NCI-H2081 (cell line): ENCODE measurements at regions not wholly inside any gene's neighbourhood (a gene's known extent, or its start where the extent isn't known, plus 50 kb on each side); places are given as distances from the start of the nearest gene placed in this dataset.
"Not testable (repeated sequence)": the region's sequence is repeated elsewhere in the genome, so short reads cannot be mapped to it uniquely, and the experiment has no call there.

Experiments
- DNase-seq, 2 experiments: peaks; one replicate each; lab custom pipeline; 2025; lab: John Stamatoyannopoulos, UW

GRCh38 chr21:26331205-26331980 is 160.8 kb upstream of the APP start:
- DNase-seq, result no peak

GRCh38 chr21:26320596-26320995 is 150.0 kb upstream of the APP start:
- DNase-seq, result no peak

- no peak for DNase-seq
These were observed 137.1 kb upstream of the APP start for GRCh38 chr21:26307640-26308039.

DNA sequence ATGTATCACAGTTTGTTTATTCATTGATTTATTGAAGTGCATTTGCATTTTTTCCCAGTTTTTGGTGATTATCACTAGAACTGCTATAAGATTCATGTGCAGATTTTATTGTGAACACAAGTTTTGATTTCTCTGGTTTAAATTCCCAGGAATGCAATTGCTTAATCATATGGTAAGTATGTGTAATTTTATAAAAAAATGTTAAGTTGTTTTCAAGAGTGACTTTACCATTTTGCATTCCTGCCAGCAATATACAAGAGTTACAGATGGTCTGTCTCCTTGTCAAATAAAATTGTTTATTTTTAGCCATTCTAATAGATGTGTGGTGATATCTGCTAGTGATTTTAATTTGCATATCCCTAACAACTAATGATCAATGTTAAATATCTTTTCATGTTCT is 127.3 kb upstream of the APP start:
- no peak for DNase-seq

DNA sequence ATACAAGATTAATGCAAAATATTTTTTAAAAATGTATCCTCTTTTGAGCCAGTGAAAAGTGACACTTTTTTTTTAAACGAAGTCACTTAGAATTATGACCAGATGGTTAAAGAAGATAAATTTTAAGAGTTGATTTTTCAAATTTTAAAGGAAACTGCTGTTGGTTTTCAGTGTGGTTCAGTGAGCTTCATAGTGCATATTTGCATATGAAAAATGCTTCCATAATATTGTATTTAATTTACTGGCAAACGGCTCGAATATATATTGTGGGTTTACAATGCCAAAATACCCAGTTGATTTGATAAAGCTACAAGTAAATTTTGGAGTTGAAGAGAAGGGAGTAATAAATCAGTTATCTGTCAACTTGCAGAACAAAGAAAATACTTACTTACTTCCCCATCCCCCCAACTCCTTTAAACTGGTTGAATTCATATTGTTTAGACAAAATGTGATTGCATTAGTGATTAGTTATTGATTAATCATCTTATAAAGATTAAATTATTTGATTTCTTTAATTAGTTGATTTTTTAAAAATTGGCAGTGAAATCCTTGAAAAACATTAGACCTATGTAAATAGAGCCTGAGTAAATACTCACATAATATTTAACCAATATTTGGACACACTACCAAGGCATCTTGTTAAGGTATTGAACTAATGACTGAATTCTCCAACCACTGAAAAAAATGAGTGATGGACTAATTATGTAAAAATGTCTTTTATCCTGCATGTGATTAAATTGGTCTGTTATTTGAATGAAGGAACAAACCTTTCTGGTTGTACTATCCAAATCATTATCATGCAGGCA is 122.8 kb upstream of the APP start:
- DNase-seq, result no peak

GRCh38 chr21:26288026-26288425 is 117.5 kb upstream of the APP start:
- no peak for DNase-seq

DNA sequence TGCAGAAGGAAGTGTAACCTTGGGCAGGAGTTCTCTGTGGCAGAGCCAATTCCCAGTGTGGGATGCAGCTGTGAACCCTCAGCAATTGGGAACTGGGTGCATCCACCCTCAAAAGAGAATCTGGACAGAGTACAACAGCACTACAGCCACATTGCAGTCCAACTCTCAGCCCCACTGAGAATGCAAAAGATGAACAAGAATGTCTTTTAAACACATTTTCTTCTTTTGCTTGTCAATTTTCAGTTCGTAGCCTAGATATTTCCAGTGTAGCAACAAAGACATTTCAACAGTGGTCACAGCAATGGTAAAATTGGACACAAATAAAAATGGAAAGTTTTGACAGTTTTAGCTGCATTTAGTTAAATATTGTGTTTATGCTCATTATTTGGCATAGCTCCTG is 114.0 kb upstream of the APP start:
- DNase-seq, result no peak

- peak in 1 of 2 experiments; percentile 8 for DNase-seq
These were observed 111.5 kb upstream of the APP start for GRCh38 chr21:26282058-26282457.

- DNase-seq, result no peak
These were observed 110.9 kb upstream of the APP start for GRCh38 chr21:26281506-26281905.

DNA sequence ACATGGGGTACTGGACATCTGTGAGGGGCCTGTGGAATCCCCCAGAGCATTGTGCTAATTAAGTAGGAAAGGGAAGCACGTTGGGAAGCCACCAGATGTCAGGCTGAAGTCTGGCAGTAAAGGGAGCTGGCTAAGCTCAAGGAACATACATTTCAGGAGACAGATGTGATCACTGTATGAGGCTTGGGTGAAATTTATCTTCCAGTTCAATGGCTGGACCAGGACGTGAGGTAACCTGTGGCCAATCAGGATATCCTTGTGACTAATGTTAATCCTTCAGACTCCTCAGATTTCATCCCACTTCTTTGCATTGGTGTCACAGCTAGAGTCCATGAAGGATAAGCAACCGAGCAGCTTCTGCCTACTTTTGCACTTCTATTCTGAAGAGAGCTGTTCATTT is 110.2 kb upstream of the APP start:
- DNase-seq, result no peak

GRCh38 chr21:26280148-26280547 is 109.6 kb upstream of the APP start:
- DNase-seq, result no peak

DNA sequence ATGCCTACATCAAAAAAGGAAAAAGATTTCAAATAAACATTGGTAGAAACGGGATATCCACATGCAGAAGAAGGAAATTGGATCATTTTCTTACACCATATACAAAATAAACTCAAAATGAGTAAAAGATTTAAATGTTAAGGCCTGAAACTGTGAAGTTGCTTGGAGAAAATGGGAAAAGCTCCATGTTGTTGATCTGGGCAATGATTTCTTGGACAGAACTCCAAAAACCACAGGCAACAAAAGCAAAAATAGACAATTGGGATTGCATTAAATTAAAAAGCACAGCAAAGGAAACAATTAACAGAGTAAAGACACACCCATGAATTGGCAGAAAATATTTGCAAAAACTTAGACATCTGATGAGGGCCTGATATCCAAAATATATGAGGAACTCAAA is 105.2 kb upstream of the APP start:
- no peak for DNase-seq

DNA sequence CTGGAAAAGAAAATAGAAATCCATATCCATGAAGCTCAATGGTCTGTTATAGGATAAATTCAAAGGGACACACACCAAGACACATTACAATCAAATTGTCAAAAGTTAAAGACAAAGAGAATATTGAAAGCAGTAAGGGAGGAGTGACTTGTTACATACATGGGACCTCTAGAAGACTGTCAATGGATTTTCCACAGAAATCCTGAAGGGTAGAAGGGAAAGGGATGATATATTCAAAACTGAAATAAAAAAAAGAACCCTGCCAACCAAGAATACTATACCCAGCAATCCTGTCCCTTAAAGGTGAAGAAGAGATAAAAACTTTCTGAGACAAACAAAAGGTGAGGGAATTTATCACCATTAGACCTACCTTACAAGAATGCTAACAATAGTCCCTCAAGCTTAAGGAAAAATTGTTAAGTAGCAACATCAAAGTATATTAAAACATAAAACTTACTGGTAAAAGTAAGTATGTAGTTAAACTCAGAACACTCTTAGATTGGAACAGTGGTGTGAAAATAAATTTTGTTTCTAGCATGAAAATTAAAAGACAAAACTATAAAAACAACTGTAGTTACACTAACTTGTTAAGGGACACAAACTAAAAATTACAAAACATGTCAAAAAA is 103.2 kb upstream of the APP start:
- DNase-seq, result no peak

DNA sequence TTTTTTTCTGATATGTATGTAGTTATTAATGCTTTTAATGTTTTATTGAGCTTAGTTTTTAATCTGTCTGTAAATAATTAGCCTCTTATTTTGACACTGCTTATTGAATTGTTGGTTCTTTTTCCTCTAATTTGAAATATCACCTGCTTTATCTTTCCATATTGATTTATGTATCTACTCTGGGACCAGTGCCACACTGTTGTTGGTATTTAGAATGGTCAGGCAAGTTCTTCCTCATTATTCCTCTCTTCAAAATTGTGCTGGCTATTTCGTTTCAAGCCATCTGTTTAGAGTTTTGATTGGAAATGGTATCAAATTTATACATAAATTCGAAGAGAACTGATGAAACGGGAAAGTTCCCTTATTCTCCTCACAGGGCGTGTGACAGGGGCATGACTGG is 96.8 kb upstream of the APP start:
- peak in 1 of 2 experiments; percentile 1 for DNase-seq

DNA sequence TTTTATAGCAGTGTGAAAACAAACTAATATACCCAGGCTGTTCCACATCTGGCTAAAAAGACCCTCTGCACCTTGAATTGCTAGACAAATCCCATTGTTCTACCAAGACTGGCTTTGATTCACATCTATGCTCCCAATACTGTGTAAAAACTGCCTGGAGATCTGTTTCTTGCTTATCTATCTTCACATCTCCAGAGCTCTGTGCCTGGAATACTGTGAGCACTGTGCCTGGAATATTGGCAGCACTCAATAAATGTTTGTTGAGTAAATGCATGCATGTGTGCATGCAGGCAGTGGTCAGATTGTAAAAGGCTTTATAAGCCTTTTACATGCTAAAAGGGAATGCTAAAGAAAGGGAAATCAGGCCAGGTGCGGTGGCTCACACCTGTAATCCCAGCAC is 75.5 kb upstream of the APP start:
- DNase-seq, result no peak

DNA sequence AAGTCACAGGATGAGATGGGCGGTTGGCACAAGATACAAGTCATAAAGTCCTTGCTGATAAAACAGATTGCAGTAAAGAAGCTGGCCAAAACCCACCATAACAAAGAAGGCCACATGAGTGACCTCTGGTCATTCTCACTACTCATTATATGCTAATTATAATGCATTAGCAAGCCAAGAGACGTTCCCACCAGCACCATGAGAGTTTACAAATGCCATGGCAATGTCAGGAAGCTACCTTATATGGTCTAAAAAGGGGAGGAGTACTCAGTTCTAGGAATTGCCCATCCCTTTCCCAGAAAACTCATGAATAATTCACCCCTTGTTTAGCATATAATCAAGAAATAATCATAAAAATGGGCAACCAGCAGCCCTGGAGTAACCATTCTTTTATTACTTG is 74.9 kb upstream of the APP start:
- no peak for DNase-seq

DNA sequence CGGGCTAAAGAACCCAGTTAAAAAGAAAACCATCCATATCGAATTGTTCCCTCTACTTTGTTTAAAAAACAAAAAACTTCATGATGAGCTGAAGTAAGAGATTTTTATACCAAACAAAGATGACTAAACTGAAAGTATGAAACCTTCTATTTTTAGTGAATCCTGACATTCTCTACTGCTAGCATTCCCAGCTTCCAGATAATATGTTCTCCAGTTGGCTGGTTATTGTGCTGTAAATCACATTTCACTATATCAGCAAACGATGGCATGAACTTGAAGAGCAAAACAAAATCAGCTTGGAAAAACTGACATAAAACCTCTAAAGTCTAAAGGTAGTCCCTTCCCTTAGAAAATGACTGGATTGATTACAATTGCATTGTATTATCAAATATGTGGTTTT is 68.1 kb upstream of the APP start:
- no peak for DNase-seq

GRCh38 chr21:26236281-26236680 is 65.7 kb upstream of the APP start:
- no peak for DNase-seq

DNA sequence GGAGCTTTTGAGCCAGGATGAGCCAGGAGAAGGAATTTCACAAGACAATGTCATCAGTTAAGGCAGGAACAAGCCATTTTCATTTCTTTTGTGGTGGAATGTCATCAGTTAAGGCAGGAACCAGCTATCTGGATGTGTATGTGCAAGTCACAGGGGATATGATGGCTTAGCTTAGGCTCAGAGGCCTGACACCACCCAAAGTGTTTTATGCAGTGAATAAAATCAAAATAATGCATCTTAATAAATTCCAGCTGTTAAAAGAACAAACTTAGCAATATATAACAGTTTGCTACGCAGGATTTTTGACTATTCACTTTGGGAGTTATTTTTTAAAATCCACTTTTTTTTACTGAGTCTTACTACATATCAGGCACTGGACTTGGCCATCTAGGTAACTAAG is 62.7 kb upstream of the APP start:
- not testable (repeated sequence) for DNase-seq

DNA sequence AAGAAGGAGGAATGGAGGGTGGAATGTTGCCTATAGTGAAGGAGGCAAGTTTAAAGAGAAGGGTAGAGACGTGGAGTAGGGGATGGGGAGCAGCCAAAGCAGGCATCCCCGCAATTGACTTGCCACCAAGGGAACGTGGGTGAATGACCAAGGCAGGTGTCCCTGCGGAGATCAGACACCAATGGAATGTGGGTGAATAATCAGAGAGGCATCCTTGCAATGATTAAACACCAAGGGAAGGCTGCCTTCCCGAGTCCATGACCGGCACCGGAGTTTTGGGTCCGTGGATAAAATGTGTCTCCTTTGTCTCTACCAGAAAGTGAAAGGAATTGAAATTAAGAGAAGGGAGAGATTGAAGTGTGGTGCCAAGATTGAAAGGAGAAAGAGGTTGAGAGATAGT is 61.9 kb upstream of the APP start:
- DNase-seq, result not testable (repeated sequence)

- DNase-seq, result no peak
These were observed 56.6 kb upstream of the APP start for GRCh38 chr21:26227130-26227529.

DNA sequence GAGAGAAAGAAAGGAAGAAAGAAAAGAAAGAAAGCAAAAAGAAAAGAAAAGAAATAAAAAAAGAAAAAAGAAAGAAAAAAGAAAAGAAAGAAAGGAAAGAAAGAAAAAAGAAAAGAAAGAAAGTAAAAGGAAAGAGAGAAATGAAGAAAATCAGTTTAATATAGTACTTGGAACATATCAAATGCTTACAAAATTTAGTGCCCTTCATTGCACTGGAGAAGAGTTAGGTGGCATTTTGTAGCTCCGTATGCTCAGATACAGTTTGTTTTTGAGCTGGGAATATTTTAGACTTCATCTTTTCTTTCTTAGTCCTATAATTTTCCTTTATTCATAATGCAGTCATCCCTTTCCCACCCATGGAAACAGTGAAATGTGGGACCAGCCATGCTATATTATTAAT is 56.2 kb upstream of the APP start:
- no peak for DNase-seq

DNA sequence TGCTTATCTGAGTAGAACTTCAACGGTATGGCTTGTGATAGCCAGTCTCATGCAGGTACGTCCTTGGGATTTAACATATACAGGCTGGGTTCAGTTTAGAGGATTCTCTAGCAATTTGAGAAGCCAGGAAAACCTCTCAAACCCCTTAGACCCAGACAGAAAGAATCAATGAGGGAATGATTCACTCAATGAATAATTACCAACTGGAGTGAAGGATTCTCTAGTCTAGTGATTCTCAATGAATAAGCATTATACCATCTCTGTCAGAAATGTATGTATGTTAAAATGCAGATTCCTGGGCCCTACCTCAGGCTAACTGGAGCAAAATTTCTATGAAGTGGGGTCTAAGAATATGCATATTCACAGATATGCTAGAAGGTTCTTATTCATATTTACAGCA is 54.5 kb upstream of the APP start:
- no peak for DNase-seq
